IMR-90 (cell line): ENCODE measurements at regions not wholly inside any gene's neighbourhood (a gene's known extent, or its start where the extent isn't known, plus 50 kb on each side); places are given as distances from the start of the nearest gene placed in this dataset.

Source experiments
- MAZ ChIP-seq: IDR thresholded peaks from 2 replicates; pipeline ENCODE4 v1.6.1; 2012; ENCODE audit warnings: low read depth, mild to moderate bottlenecking, low read length, improper control_type of control experiment, moderate library complexity, borderline replicate concordance
- MXI1 ChIP-seq: IDR thresholded peaks from 2 replicates; pipeline ENCODE4 v1.6.1; 2012; ENCODE audit warnings: low read depth, mild to moderate bottlenecking, low read length, moderate library complexity, borderline replicate concordance
- POLR2A ChIP-seq: IDR thresholded peaks from 2 replicates; pipeline ENCODE4 v1.6.1; 2012; ENCODE audit warnings: mild to moderate bottlenecking, low read depth, low read length
- TF ChIP-seq, protein P1 (sequence below): conservative IDR thresholded peaks from 2 replicates; pipeline ENCODE4 v1.5.1; 2012; ENCODE audit warnings: mild to moderate bottlenecking, low read depth, low read length, improper control_type of control experiment

DNA sequence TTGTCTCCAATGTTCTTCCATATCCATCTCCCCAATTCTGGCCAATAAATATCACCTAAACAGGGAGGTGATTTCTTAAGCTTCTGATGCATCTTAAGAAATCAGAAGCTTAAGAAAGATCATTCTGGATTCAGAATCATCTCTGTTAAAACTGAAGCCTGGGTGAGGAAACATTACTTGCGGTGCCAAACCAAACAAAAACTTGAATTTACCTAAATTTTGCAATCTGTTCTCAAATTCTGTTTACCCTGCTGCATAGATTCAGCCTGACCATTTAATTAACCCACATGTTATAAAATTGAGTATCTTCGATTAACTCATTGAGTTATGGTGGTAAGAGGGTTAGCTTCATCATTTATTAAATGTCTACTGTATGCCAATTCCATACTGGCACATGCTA is 204.4 kb upstream of the ZNF385D start:
- no peak for TF ChIP-seq POLR2A
- no peak for TF ChIP-seq MAZ
- TF ChIP-seq, protein P1, sequence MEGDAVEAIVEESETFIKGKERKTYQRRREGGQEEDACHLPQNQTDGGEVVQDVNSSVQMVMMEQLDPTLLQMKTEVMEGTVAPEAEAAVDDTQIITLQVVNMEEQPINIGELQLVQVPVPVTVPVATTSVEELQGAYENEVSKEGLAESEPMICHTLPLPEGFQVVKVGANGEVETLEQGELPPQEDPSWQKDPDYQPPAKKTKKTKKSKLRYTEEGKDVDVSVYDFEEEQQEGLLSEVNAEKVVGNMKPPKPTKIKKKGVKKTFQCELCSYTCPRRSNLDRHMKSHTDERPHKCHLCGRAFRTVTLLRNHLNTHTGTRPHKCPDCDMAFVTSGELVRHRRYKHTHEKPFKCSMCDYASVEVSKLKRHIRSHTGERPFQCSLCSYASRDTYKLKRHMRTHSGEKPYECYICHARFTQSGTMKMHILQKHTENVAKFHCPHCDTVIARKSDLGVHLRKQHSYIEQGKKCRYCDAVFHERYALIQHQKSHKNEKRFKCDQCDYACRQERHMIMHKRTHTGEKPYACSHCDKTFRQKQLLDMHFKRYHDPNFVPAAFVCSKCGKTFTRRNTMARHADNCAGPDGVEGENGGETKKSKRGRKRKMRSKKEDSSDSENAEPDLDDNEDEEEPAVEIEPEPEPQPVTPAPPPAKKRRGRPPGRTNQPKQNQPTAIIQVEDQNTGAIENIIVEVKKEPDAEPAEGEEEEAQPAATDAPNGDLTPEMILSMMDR = no peak
- TF ChIP-seq MXI1 = no peak
